ENCODE measurements at regions not wholly inside any gene's neighbourhood (a gene's known extent, or its start where the extent isn't known, plus 50 kb on each side); places are given as distances from the start of the nearest gene placed in this dataset.

- DNase-seq (ENCODE audit: extremely low read depth, low read depth), result no peak
- no peak for TF ChIP-seq CTCF (IDR thresholded peaks at IDR 0.05; ENCODE audit: low read depth, low read length)
Observed at GRCh38 chr2:54382601-54383000, 73.5 kb upstream of the SPTBN1 start.

- DNase-seq (ENCODE audit: extremely low read depth, low read depth), result no peak
- no peak for TF ChIP-seq CTCF (IDR thresholded peaks at IDR 0.05; ENCODE audit: low read depth, low read length)
Observed at GRCh38 chr2:54384301-54385203, 71.6 kb upstream of the SPTBN1 start.

GRCh38 chr2:54385271-54385670, 70.9 kb upstream of the SPTBN1 start:
- no peak for DNase-seq (ENCODE audit: extremely low read depth, low read depth)
- no peak for TF ChIP-seq CTCF (IDR thresholded peaks at IDR 0.05; ENCODE audit: low read depth, low read length)

- TF ChIP-seq CTCF (IDR thresholded peaks at IDR 0.05; ENCODE audit: low read depth, low read length), result no peak
- no peak for DNase-seq (ENCODE audit: extremely low read depth, low read depth)
Observed at GRCh38 chr2:54386585-54386984, 69.5 kb upstream of the SPTBN1 start.

GRCh38 chr2:54387059-54387991, 68.8 kb upstream of the SPTBN1 start:
- TF ChIP-seq CTCF (IDR thresholded peaks at IDR 0.05; ENCODE audit: low read depth, low read length), result no peak
- DNase-seq (ENCODE audit: extremely low read depth, low read depth), result no peak

- no peak for DNase-seq (ENCODE audit: extremely low read depth, low read depth)
- TF ChIP-seq CTCF (IDR thresholded peaks at IDR 0.05; ENCODE audit: low read depth, low read length), result no peak
Observed at GRCh38 chr2:54388076-54388475, 68.1 kb upstream of the SPTBN1 start.

All from AG09319 (cell line).